ENCODE measurements at regions not wholly inside any gene's neighbourhood (a gene's known extent, or its start where the extent isn't known, plus 50 kb on each side); places are given as distances from the start of the nearest gene placed in this dataset.

DNA sequence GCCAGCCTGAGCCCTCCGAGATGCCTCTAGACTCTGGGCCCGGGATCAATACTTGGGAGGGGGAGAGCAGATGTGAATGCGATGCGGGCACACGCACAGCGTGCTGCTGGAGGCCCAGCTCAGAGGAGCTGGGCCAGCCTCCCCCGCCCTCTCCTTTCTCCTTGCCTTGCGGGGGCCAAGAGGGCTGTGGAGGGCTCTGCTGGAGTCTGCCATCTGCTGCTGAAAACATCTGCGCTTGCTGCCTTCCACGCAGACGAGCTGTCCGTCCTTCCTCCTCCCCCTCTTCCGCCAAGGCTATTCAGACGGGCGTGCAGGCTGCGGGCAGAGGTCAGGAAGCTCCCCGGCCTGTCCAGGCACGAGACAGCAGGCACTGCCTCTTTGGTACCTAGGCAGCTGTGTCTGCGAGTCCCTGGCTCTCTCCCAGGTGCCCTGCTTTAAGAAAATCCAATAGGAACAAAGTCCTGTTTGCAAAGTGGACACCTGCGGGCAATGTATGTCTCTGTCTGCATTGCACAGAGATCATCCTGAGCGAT, 75.2 kb downstream of the SPRING1 start:
- TF ChIP-seq, protein P1, sequence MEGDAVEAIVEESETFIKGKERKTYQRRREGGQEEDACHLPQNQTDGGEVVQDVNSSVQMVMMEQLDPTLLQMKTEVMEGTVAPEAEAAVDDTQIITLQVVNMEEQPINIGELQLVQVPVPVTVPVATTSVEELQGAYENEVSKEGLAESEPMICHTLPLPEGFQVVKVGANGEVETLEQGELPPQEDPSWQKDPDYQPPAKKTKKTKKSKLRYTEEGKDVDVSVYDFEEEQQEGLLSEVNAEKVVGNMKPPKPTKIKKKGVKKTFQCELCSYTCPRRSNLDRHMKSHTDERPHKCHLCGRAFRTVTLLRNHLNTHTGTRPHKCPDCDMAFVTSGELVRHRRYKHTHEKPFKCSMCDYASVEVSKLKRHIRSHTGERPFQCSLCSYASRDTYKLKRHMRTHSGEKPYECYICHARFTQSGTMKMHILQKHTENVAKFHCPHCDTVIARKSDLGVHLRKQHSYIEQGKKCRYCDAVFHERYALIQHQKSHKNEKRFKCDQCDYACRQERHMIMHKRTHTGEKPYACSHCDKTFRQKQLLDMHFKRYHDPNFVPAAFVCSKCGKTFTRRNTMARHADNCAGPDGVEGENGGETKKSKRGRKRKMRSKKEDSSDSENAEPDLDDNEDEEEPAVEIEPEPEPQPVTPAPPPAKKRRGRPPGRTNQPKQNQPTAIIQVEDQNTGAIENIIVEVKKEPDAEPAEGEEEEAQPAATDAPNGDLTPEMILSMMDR (IDR thresholded peaks at IDR 0.05; ENCODE audit: low read depth, low read length) = peak; percentile 28
- peak; percentile 72 for TF ChIP-seq MAX (IDR thresholded peaks at IDR 0.05; ENCODE audit: low read depth, low read length)
